H1 (cell line): ENCODE measurements at regions not wholly inside any gene's neighbourhood (a gene's known extent, or its start where the extent isn't known, plus 50 kb on each side); places are given as distances from the start of the nearest gene placed in this dataset.

Experiments
- POLR2A ChIP-seq, 2 experiments: IDR thresholded peaks; 1 replicate in 1 of 2; 2 replicates in 1 of 2; pipeline ENCODE4 v1.6.1; 2011; ENCODE audit warnings: low read depth in 2 of 2, low read length in 2 of 2, mild to moderate bottlenecking in 2 of 2; ENCODE audit errors: control extremely low read depth in 1 of 2
- TF ChIP-seq, protein P1 (sequence below), 3 experiments: IDR thresholded peaks; 1 replicate in 2 of 3; 2 replicates in 1 of 3; pipeline versions ENCODE4 v1.5.1 to v1.6.1; 2011; ENCODE audit warnings: low read length in 3 of 3, mild to moderate bottlenecking in 3 of 3, inconsistent platforms in 2 of 3, low read depth in 1 of 3, moderate library complexity in 1 of 3; ENCODE audit not compliant: insufficient read depth in 1 of 3; ENCODE audit errors: control extremely low read depth in 1 of 3
- TF ChIP-seq, protein P2 (sequence below): IDR thresholded peaks from 2 replicates; pipeline ENCODE4 v1.6.1; 2011; ENCODE audit warnings: low read depth, mild to moderate bottlenecking, low read length; ENCODE audit not compliant: insufficient read depth

DNA sequence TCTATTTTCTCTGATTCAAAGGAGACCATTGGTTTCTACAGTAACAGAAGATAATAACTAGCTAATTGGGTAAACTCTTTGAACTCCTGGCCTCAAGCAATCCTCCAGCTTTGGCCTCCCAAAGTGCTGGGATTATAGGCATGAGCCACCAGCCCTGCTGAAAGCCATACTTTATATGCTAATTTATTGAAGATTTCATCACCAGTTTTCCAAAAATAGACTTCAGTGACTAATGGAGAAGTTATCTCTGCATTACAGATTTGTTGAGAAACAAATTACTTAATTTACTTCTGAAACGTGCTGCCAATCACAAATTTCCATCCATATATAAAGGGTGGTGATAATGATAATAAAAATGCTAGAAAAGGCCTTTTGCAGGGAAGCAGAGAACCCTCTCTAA is 1758.1 kb upstream of the SEL1L start:
- TF ChIP-seq, protein P1, sequence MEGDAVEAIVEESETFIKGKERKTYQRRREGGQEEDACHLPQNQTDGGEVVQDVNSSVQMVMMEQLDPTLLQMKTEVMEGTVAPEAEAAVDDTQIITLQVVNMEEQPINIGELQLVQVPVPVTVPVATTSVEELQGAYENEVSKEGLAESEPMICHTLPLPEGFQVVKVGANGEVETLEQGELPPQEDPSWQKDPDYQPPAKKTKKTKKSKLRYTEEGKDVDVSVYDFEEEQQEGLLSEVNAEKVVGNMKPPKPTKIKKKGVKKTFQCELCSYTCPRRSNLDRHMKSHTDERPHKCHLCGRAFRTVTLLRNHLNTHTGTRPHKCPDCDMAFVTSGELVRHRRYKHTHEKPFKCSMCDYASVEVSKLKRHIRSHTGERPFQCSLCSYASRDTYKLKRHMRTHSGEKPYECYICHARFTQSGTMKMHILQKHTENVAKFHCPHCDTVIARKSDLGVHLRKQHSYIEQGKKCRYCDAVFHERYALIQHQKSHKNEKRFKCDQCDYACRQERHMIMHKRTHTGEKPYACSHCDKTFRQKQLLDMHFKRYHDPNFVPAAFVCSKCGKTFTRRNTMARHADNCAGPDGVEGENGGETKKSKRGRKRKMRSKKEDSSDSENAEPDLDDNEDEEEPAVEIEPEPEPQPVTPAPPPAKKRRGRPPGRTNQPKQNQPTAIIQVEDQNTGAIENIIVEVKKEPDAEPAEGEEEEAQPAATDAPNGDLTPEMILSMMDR (IDR thresholded peaks at IDR 0.05; ENCODE audit: control extremely low read depth in 1 of 3, insufficient read depth in 1 of 3, low read depth in 1 of 3, low read length in 3 of 3): no peak
- no peak for TF ChIP-seq POLR2A (IDR thresholded peaks at IDR 0.05; ENCODE audit: control extremely low read depth in 1 of 2, low read depth in 2 of 2, low read length in 2 of 2)
- TF ChIP-seq, protein P2, sequence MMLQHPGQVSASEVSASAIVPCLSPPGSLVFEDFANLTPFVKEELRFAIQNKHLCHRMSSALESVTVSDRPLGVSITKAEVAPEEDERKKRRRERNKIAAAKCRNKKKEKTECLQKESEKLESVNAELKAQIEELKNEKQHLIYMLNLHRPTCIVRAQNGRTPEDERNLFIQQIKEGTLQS: no peak
